ENCODE measurements at regions not wholly inside any gene's neighbourhood (a gene's known extent, or its start where the extent isn't known, plus 50 kb on each side); places are given as distances from the start of the nearest gene placed in this dataset.
"Not testable (repeated sequence)": the region's sequence is repeated elsewhere in the genome, so short reads cannot be mapped to it uniquely, and the experiment has no call there.

DNA sequence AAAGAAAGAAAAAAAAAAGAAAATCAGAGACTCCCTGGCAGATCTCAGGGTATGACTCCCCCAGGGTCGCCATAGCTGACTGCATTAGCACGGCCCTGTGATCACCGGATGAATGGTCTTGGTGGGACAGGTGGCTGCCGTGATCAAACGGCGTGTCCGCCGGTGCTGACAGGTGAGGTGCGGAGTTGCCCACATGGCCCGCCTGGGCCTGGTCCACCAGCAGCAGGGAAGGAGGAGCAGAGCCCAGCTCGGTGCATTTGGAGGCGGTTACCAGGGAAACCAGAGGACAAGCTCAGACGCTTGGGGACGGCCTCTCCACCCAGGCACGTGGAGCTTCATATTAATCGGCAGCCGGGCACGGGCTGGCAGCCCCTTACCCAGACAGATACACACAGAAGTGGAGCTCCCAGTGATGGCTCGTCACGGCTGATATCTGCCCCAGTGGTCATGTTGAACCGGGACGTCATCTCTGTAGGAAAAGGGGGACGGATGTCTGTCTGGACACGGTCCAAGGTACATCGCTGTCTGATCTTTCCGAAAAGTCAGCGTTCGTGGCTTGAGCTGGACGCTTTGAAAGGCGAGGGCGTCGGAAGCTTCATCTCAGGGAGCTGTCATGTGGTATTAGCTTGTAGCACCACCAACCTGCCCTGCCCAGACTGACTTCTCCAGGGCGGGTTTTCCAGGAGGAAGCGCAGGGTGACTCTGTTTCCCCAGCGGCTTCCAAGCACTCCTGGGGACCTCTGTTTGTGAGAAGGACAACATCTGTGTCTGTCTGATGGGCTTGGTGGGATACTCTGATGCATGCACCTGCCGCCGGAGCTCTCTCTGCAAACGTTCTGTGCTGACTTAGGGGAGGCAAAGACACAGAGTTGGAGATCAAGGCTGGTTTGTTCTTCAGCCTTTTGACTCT is 180.7 kb downstream of the CRLF2 start:
- H2AFZ ChIP-seq (ENCODE audit: low read depth, low read length), result no peak overlapping the region
- no peak overlapping the region for H3K4me3 ChIP-seq (ENCODE audit: low read length)

DNA sequence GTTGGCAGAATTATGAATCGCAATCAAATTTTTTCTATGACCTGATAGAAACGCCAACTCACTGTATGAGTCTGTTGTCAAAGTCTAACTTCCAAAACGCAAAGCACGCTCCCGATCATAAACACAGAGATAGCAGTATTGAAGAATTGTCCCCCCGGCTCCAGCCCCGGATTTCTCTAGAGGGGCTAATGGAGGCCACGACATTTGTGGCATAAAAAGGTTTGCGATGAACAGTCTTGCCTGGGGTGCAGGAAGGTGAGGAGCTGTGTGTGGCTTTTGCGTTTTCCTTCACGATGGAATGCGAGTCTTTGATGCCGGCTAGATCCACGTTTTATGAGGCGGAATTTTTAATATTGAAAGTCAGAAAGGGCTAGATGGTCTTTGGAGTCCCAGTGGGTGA is 183.0 kb downstream of the CRLF2 start:
- Histone ChIP-seq H3K36me3 (ENCODE audit: insufficient read depth, low read length) (no peaks in the 10 kb centered on the region), H3K4me1 (ENCODE audit: insufficient read depth, low read length) (no peaks in the 10 kb centered on the region), H3K4me3 (ENCODE audit: low read length) (no peak overlapping the region), H3K9me3 (ENCODE audit: low read length) (peaks cover 2% of the 10 kb centered on the region), H3K27me3 (ENCODE audit: insufficient read depth, low read length) (no peaks in the 10 kb centered on the region), H2AFZ (ENCODE audit: low read depth, low read length) (no peak overlapping the region)

More for the DNA sequence above, 180.7 kb downstream of the CRLF2 start:
- Histone ChIP-seq H3K4me1 (ENCODE audit: insufficient read depth, low read length) (no peaks in the 10 kb centered on the region), H3K9me3 (ENCODE audit: low read length) (peaks cover 2% of the 10 kb centered on the region), H3K27me3 (ENCODE audit: insufficient read depth, low read length) (no peaks in the 10 kb centered on the region), H3K36me3 (ENCODE audit: insufficient read depth, low read length) (no peaks in the 10 kb centered on the region)

DNA sequence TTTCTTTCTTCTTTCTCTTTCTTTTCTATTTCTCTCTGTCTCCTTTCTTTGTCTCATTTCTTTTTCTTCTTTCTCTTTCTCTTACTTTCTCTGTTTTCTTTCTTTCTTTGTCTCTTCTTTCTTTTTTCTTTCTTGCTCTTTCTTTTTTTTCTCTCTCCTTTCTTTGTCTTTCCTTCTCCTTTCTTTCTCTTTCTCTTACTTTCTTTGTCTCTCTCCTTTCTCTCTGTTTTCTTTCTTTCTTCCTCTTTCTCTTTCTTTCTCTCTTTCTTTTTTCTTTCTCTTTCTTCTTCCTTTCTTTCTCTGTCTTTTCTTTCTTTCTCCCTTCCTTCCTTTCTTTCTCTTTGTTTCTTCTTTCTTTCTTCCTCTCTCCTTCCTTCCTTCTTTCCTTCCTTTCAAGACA is 184.8 kb downstream of the CRLF2 start:
- no peaks in the 10 kb centered on the region for H3K27me3 ChIP-seq (ENCODE audit: insufficient read depth, low read length)

DNA sequence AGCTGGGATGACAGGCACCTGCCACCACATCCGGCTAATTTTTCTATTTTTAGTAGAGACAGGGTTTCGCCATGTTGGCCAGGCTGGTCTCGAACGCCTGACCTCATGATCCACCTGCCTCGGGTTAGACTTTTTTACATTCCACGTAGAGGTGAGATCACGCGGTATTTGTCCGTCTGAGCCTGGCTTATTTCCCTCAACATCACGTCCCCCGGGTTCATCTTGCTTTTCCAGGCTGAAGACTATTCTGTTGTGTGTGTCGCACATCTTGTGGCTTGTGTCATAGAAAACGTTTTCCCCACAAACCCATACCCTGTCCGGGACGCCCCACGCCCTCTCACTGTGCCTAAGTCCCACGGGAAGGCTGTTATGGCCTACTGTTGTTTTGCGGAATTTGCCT is 185.3 kb downstream of the CRLF2 start:
- no peak overlapping the region for H2AFZ ChIP-seq (ENCODE audit: low read depth, low read length)
- H3K36me3 ChIP-seq (ENCODE audit: insufficient read depth, low read length), result no peaks in the 10 kb centered on the region
- peaks cover 2% of the 10 kb centered on the region for H3K9me3 ChIP-seq (ENCODE audit: low read length)
- no peak overlapping the region for H3K4me3 ChIP-seq (ENCODE audit: low read length)
- H3K4me1 ChIP-seq (ENCODE audit: insufficient read depth, low read length), result no peaks in the 10 kb centered on the region
- no peaks in the 10 kb centered on the region for H3K27me3 ChIP-seq (ENCODE audit: insufficient read depth, low read length)

More for the DNA sequence above, 184.8 kb downstream of the CRLF2 start:
- Histone ChIP-seq H3K36me3 (ENCODE audit: insufficient read depth, low read length) (no peaks in the 10 kb centered on the region), H3K4me3 (ENCODE audit: low read length) (no peak overlapping the region), H2AFZ (ENCODE audit: low read depth, low read length) (no peak overlapping the region), H3K4me1 (ENCODE audit: insufficient read depth, low read length) (no peaks in the 10 kb centered on the region), H3K9me3 (ENCODE audit: low read length) (peaks cover 2% of the 10 kb centered on the region)

DNA sequence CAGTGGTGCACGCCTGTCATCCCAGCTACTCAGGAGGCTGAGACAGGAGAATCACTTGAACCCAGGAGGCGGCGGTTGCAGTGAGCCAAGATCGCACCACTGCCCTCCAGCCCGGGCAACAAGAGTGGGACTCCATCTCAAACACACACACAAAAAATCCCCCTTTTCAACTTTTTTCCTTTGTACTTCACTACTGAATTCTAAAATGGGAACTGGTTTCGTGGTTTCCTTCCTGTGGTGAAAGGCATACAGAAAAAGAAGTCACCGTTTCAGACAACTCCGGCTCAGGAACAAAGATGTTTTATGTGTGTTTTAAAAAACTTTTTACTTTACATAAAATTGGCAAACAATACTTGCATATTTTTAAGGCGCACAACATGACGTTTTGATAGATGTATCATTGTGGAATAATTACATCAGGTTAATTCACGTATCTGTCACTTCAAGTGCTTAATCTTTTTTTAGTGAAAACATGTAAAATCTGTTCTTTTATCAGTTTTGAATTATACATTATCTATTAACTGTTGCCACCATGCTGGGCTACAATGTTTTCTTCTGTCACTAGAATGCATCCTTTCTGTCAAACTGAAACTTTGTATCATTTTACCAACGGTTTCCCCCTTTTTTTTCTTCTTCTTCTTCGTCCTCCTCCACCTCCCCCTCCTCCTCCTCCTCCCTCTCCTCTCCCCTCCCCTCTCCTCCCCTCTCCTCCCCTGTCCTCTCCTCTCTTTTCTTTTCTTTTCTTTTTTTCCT is 186.0 kb downstream of the CRLF2 start:
- Histone ChIP-seq H3K4me3 (ENCODE audit: low read length) (no peak overlapping the region), H3K27me3 (ENCODE audit: insufficient read depth, low read length) (no peaks in the 10 kb centered on the region)

DNA sequence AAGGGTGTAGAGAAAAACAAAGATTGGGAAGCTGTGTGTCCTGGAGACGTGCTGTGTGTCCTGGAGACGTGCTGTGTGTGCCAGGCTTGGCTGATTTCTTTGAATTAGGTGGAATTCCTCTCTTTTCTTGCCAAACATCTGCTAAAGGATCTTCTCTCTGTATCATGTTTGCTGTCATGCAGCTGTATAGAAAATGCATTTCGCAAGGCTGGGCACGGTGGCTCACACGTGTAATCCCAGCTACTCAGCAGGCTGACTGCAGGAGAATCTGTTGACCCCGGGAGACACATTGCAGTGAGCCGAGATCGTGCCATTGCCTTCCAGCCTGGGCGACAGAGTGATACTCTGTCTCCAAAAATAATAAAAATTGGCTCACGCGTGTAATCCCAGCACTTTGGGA is 187.0 kb downstream of the CRLF2 start:
- Histone ChIP-seq H3K4me3 (ENCODE audit: low read length) (no peak overlapping the region), H3K9me3 (ENCODE audit: low read length) (peaks cover 2% of the 10 kb centered on the region), H3K36me3 (ENCODE audit: insufficient read depth, low read length) (no peaks in the 10 kb centered on the region), H3K27me3 (ENCODE audit: insufficient read depth, low read length) (no peaks in the 10 kb centered on the region), H3K4me1 (ENCODE audit: insufficient read depth, low read length) (no peaks in the 10 kb centered on the region), H2AFZ (ENCODE audit: low read depth, low read length) (no peak overlapping the region)

More for the DNA sequence above, 186.0 kb downstream of the CRLF2 start:
- H3K36me3 ChIP-seq (ENCODE audit: insufficient read depth, low read length), result no peaks in the 10 kb centered on the region
- no peak overlapping the region for H2AFZ ChIP-seq (ENCODE audit: low read depth, low read length)
- peaks cover 2% of the 10 kb centered on the region for H3K9me3 ChIP-seq (ENCODE audit: low read length)
- H3K4me1 ChIP-seq (ENCODE audit: insufficient read depth, low read length), result no peaks in the 10 kb centered on the region

DNA sequence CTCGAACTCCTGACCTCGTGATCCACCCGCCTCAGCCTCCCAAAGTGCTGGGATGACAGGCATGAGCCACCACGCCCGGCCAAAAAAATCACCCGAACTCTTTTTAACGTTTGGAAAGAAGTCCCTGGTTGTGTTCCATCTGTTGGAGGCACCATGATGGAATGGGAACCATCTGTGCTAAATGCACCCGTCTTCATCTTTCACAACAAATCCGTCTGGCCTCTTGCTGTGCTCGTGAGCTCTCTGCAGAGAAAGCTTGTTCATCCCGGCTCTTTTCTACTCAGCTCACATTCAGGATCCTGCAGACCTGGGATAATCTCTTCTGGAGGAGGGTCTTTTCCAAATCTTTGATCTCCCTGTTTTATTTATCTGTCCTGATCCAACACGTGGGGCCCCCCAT is 188.8 kb downstream of the CRLF2 start:
- Histone ChIP-seq H3K36me3 (ENCODE audit: insufficient read depth, low read length) (no peaks in the 10 kb centered on the region), H3K4me3 (ENCODE audit: low read length) (no peak overlapping the region), H3K4me1 (ENCODE audit: insufficient read depth, low read length) (no peaks in the 10 kb centered on the region), H2AFZ (ENCODE audit: low read depth, low read length) (no peak overlapping the region), H3K9me3 (ENCODE audit: low read length) (peaks cover 2% of the 10 kb centered on the region), H3K27me3 (ENCODE audit: insufficient read depth, low read length) (no peaks in the 10 kb centered on the region)

DNA sequence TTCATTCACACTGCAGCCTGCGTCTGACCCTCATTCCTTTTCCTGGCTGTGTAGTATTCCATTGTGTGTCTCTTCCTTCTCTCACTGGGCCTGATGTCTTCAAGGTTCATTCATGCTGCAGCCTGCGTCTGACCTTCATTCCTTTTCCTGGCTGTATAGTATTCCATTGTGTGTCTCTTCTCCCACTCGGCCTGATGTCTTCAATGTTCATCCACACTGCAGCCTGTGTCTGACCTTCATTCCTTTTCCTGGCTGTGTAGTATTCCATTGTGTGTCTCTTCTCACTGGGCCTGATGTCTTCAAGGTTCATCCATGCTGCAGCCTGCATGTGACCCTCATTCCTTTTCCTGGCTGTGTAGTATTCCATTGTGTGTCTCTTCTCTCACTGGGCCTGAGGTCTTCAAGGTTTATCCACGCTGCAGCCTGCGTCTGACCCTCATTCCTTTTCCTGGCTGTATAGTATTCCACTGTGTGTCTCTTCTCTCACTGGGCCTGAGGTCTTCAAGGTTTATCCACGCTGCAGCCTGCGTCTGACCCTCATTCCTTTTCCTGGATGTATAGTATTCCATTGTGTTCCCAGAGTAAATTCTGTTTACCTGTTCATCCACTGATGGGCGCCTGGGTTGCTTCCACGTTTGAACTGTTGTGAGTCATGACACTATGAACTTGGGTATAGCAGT is 191.0 kb downstream of the CRLF2 start:
- H3K4me3 ChIP-seq (ENCODE audit: low read length); H3K9me3 ChIP-seq (ENCODE audit: low read length); H3K27me3 ChIP-seq (ENCODE audit: insufficient read depth, low read length); H3K36me3 ChIP-seq (ENCODE audit: insufficient read depth, low read length); H2AFZ ChIP-seq (ENCODE audit: low read depth, low read length); H3K4me1 ChIP-seq (ENCODE audit: insufficient read depth, low read length): not testable (repeated sequence)

DNA sequence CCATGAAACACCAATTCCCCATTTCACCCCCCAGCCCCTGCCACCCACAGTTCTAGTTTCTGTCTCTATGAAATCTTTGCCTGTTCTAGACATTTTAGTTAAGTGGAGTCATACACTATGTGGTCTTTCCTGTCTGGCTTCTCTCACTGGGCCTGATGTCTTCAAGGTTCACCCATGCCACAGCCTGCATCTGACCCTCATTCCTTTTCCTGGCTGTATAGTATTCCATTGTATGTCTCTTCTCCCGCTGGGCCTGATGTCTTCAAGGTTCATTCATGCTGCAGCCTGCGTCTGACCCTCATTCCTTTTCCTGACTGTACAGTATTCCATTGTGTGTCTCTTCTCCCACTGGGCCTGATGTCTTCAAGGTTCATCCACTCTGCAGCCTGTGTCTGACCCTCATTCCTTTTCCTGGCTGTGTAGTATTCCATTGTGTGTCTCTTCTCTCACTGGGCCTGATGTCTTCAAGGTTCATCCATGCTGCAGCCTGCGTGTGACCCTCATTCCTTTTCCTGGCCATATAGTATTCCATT is 191.7 kb downstream of the CRLF2 start:
- H3K4me3 ChIP-seq (ENCODE audit: low read length), result no peak overlapping the region
- H3K4me1 ChIP-seq (ENCODE audit: insufficient read depth, low read length), result no peaks in the 10 kb centered on the region
- H3K36me3 ChIP-seq (ENCODE audit: insufficient read depth, low read length), result no peaks in the 10 kb centered on the region
- no peaks in the 10 kb centered on the region for H3K9me3 ChIP-seq (ENCODE audit: low read length)
- H3K27me3 ChIP-seq (ENCODE audit: insufficient read depth, low read length), result no peaks in the 10 kb centered on the region
- no peak overlapping the region for H2AFZ ChIP-seq (ENCODE audit: low read depth, low read length)

DNA sequence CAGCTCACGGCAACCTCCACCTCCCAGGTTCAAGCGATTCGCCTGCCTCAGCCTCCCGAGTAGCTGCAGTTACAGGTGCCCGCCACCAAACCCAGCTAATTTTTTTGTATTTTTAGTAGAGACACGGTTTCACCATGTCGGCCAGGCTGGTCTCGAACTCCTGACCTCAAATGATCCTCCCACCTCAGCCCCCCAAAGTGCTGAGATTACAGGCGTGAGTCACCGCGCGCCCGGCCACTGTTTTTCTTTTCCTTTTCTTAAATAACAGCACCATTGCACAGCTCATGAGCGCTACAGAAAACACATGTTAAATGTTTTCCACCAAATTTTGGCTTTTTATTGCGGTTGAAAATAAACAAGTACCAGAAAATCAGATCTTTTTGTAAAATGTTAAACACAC is 195.5 kb downstream of the CRLF2 start:
- H3K27me3 ChIP-seq (ENCODE audit: insufficient read depth, low read length); H3K4me1 ChIP-seq (ENCODE audit: insufficient read depth, low read length); H3K4me3 ChIP-seq (ENCODE audit: low read length); H2AFZ ChIP-seq (ENCODE audit: low read depth, low read length); H3K36me3 ChIP-seq (ENCODE audit: insufficient read depth, low read length); H3K9me3 ChIP-seq (ENCODE audit: low read length): not testable (repeated sequence)

DNA sequence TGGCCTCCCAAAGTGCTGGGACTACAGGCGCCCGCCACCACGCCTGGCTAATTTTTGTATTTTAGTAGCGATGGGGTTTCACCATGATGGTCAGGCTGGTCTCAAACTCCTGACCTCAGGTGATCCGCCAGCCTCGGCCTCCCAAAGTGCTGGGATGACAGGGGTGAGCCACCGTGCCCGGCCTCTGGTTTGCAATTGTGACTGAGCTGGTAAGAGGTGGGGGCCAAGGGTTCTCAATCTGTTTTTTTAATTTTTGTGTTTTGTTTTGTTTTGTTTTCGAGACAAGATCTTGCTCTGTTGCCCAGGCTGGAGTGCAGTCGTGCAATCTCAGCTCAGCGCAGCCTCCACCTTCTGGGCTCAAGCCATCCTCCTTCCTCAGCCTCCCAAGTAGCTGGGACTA is 196.2 kb downstream of the CRLF2 start:
- H3K4me1 ChIP-seq (ENCODE audit: insufficient read depth, low read length); H3K4me3 ChIP-seq (ENCODE audit: low read length); H3K27me3 ChIP-seq (ENCODE audit: insufficient read depth, low read length); H2AFZ ChIP-seq (ENCODE audit: low read depth, low read length); H3K9me3 ChIP-seq (ENCODE audit: low read length); H3K36me3 ChIP-seq (ENCODE audit: insufficient read depth, low read length): not testable (repeated sequence)

DNA sequence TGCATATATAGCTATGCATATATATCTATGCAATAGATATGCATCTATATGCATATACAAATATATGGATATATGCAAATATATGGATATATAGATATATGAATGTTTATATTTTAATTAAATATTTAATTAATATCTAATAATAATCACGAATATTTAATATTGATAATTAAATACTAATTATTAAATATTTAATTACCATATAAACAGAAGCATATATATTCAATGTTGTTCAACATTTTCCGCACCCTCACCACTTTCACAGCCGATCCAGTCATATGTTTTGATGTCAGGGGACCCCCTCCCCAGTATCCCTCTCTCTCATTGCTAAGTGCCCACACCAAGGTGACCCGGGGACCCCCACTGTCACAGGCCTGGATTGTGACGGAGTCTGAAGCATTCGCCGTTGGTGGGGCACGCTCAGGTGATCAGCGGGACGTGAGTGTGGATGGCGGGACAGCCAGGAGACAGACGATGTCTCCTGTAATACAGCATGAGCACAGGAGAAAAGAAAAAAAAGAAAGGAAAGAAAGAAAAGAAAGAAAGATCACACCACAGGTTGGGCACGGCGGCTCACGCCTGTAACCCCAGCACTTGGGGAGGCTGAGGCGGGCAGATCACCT is 199.7 kb downstream of the CRLF2 start:
- H3K4me1 ChIP-seq (ENCODE audit: insufficient read depth, low read length), result no peaks in the 10 kb centered on the region
- no peaks in the 10 kb centered on the region for H3K36me3 ChIP-seq (ENCODE audit: insufficient read depth, low read length)
- H3K27me3 ChIP-seq (ENCODE audit: insufficient read depth, low read length), result no peaks in the 10 kb centered on the region
- H3K9me3 ChIP-seq (ENCODE audit: low read length), result no peaks in the 10 kb centered on the region
- no peak overlapping the region for H3K4me3 ChIP-seq (ENCODE audit: low read length)
- H2AFZ ChIP-seq (ENCODE audit: low read depth, low read length), result no peak overlapping the region
